Keratinocyte (primary cell): ENCODE measurements at regions not wholly inside any gene's neighbourhood (a gene's known extent, or its start where the extent isn't known, plus 50 kb on each side); places are given as distances from the start of the nearest gene placed in this dataset.

Source experiments
- EZH2 ChIP-seq: IDR thresholded peaks from one replicate; pipeline ENCODE4 v1.6.1; 2012; ENCODE audit warnings: inconsistent platforms, mild to moderate bottlenecking, low read length, moderate library complexity
- TF ChIP-seq, protein P1 (sequence below), 3 experiments: IDR thresholded peaks in 1 of 3; conservative IDR thresholded peaks in 1 of 3; optimal IDR thresholded peaks in 1 of 3; 2 replicates in 2 of 3; 3 replicates in 1 of 3; pipeline versions ENCODE3 to v1.5.1; 2011; ENCODE audit warnings: low read length in 3 of 3, mild to moderate bottlenecking in 3 of 3, moderate library complexity in 2 of 3, control low read depth in 1 of 3, inconsistent platforms in 1 of 3; ENCODE audit not compliant: insufficient read depth in 2 of 3; ENCODE audit errors: extremely low read depth in 1 of 3

DNA sequence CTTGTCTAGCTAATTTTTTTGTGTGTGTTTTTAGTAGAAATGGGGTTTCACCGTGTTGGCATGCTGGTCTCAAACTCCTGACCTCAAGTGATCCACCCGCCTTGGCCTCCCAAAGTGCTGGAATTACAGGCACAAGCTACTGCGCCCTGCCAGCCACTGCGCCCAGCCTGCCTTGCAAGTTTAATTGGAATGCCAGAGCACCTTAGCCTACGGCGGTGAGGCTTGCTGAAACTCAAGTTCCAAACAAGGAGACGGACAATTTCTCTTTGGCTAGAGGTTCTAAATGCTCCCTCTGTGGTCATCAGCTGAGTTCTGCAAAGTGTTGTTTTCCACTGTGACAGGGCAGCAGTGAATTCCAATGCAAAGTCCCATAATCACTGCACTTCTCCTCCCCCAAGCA, 583.4 kb downstream of the KCNJ3 start:
- TF ChIP-seq, protein P1, sequence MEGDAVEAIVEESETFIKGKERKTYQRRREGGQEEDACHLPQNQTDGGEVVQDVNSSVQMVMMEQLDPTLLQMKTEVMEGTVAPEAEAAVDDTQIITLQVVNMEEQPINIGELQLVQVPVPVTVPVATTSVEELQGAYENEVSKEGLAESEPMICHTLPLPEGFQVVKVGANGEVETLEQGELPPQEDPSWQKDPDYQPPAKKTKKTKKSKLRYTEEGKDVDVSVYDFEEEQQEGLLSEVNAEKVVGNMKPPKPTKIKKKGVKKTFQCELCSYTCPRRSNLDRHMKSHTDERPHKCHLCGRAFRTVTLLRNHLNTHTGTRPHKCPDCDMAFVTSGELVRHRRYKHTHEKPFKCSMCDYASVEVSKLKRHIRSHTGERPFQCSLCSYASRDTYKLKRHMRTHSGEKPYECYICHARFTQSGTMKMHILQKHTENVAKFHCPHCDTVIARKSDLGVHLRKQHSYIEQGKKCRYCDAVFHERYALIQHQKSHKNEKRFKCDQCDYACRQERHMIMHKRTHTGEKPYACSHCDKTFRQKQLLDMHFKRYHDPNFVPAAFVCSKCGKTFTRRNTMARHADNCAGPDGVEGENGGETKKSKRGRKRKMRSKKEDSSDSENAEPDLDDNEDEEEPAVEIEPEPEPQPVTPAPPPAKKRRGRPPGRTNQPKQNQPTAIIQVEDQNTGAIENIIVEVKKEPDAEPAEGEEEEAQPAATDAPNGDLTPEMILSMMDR (optimal IDR thresholded peaks at IDR 0.05 in 1 of 3, IDR thresholded peaks at IDR 0.05 in 1 of 3, conservative IDR thresholded peaks at IDR 0.05 in 1 of 3; ENCODE audit: extremely low read depth in 1 of 3, insufficient read depth in 2 of 3, low read length in 3 of 3): no peak
- no peak for TF ChIP-seq EZH2
